H9 (cell line): ENCODE measurements at regions not wholly inside any gene's neighbourhood (a gene's known extent, or its start where the extent isn't known, plus 50 kb on each side); places are given as distances from the start of the nearest gene placed in this dataset.

Experiments used
- DNase-seq: peaks from one replicate; pipeline ENCODE4 v3.0.0-alpha.2; 2017
- H2AFZ ChIP-seq: one replicate; pipeline ENCODE4 v1.6.1; 2013; ENCODE audit warnings: mild to moderate bottlenecking, low read length, control low read depth, moderate library complexity
- H2AK5ac ChIP-seq: 2 replicates; pipeline ENCODE4 v1.6.1; 2013; ENCODE audit warnings: low read length, control low read depth, mixed read lengths; ENCODE audit not compliant: insufficient read length
- H2BK120ac ChIP-seq: one replicate; pipeline ENCODE4 v1.6.1; 2013; ENCODE audit warnings: low read depth, mild to moderate bottlenecking, low read length, control low read depth, inconsistent platforms; ENCODE audit not compliant: poor library complexity, severe bottlenecking
- H2BK12ac ChIP-seq: 2 replicates; pipeline ENCODE4 v1.6.1; 2013; ENCODE audit warnings: low read length, control low read depth, mixed read lengths, low read depth; ENCODE audit not compliant: insufficient read length
- H2BK15ac ChIP-seq: 2 replicates; pipeline ENCODE4 v1.6.1; 2013; ENCODE audit warnings: low read depth, low read length, control low read depth
- H2BK20ac ChIP-seq: one replicate; pipeline ENCODE4 v1.6.1; 2013; ENCODE audit warnings: low read depth, mild to moderate bottlenecking, low read length, control low read depth, inconsistent platforms; ENCODE audit not compliant: poor library complexity, severe bottlenecking
- H2BK5ac ChIP-seq: 2 replicates; pipeline ENCODE4 v1.6.1; 2013; ENCODE audit warnings: low read length, control low read depth, mixed read lengths; ENCODE audit not compliant: insufficient read length
- H3K14ac ChIP-seq: 2 replicates; pipeline ENCODE4 v1.6.1; 2013; ENCODE audit warnings: low read length, control low read depth; ENCODE audit not compliant: insufficient read depth
- H3K18ac ChIP-seq: 2 replicates; pipeline ENCODE4 v1.6.1; 2013; ENCODE audit warnings: low read depth, mild to moderate bottlenecking, mixed read lengths, low read length, control low read depth; ENCODE audit not compliant: insufficient read length
- H3K23ac ChIP-seq: 2 replicates; pipeline ENCODE4 v1.6.1; 2013; ENCODE audit warnings: low read length, control low read depth, mixed read lengths, low read depth; ENCODE audit not compliant: insufficient read length
- H3K23me2 ChIP-seq: 2 replicates; pipeline ENCODE4 v1.6.1; 2013; ENCODE audit warnings: low read depth, mild to moderate bottlenecking, mixed read lengths, low read length, control low read depth; ENCODE audit not compliant: insufficient read length, poor library complexity, severe bottlenecking
- H3K27ac ChIP-seq: 2 replicates; pipeline ENCODE4 v1.5.1; 2013; ENCODE audit warnings: low read length, control low read depth, mixed read lengths, low read depth; ENCODE audit not compliant: insufficient read length
- H3K27me3 ChIP-seq: 2 replicates; pipeline ENCODE4 v1.6.1; 2013; ENCODE audit warnings: low read length, control low read depth, inconsistent platforms; ENCODE audit not compliant: insufficient read depth
- H3K4ac ChIP-seq: 2 replicates; pipeline ENCODE4 v1.6.1; 2013; ENCODE audit warnings: low read depth, mild to moderate bottlenecking, control low read depth, inconsistent platforms, low read length, moderate library complexity
- H3K4me1 ChIP-seq: 2 replicates; pipeline ENCODE4 v1.6.1; 2013; ENCODE audit warnings: low read length, control low read depth, inconsistent platforms; ENCODE audit not compliant: insufficient read depth
- H3K4me2 ChIP-seq: 2 replicates; pipeline ENCODE4 v1.6.1; 2013; ENCODE audit warnings: low read length, control low read depth, mixed read lengths; ENCODE audit not compliant: insufficient read length, insufficient read depth
- H3K56ac ChIP-seq: 2 replicates; pipeline ENCODE4 v1.6.1; 2013; ENCODE audit warnings: low read depth, mild to moderate bottlenecking, mixed read lengths, low read length, control low read depth; ENCODE audit not compliant: insufficient read length
- H3K79me1 ChIP-seq: 2 replicates; pipeline ENCODE4 v1.6.1; 2013; ENCODE audit warnings: low read depth, mild to moderate bottlenecking, moderate library complexity, low read length, control low read depth, inconsistent platforms; ENCODE audit not compliant: insufficient read depth, poor library complexity, severe bottlenecking
- H3K79me2 ChIP-seq: 2 replicates; pipeline ENCODE4 v1.6.1; 2013; ENCODE audit warnings: low read length, control low read depth, inconsistent platforms; ENCODE audit not compliant: insufficient read depth
- H3K9ac ChIP-seq: 2 replicates; pipeline ENCODE4 v1.6.1; 2013; ENCODE audit warnings: low read length, control low read depth, mixed read lengths; ENCODE audit not compliant: insufficient read length; ENCODE audit errors: extremely low read depth
- H3K9me3 ChIP-seq: one replicate; pipeline ENCODE4 v1.6.1; 2013; ENCODE audit warnings: low read depth, low read length, inconsistent platforms; ENCODE audit not compliant: control insufficient read depth
- H3T11ph ChIP-seq: one replicate; pipeline ENCODE4 v1.6.1; 2013; ENCODE audit warnings: mild to moderate bottlenecking, low read length, control low read depth, inconsistent platforms
- H4K20me1 ChIP-seq: one replicate; pipeline ENCODE4 v1.6.1; 2013; ENCODE audit not compliant: control insufficient read depth, insufficient read length, insufficient read depth
- H4K5ac ChIP-seq: 2 replicates; pipeline ENCODE4 v1.6.1; 2013; ENCODE audit warnings: low read depth, mild to moderate bottlenecking, mixed read lengths, low read length, control low read depth; ENCODE audit not compliant: insufficient read length
- H4K8ac ChIP-seq: replicated peaks from 2 replicates; pipeline ENCODE4 v1.6.1; 2013; ENCODE audit warnings: low read length, control low read depth, mixed read lengths, low read depth; ENCODE audit not compliant: insufficient read length
- H4K91ac ChIP-seq: 2 replicates; pipeline ENCODE4 v1.6.1; 2013; ENCODE audit warnings: low read depth, mild to moderate bottlenecking, moderate library complexity, mixed read lengths, low read length, control low read depth; ENCODE audit not compliant: insufficient read length
- H3K27ac Mint-ChIP-seq, 3 experiments: 2 replicates in 2 of 3; 3 replicates in 1 of 3; pipeline ENCODE4 v1.8.0; 2020 to 2021; ENCODE audit warnings: mixed read lengths in 3 of 3, mild to moderate bottlenecking in 1 of 3, moderate library complexity in 1 of 3
- H3K27me3 Mint-ChIP-seq: 2 replicates; pipeline ENCODE4 v1.8.0; 2021; ENCODE audit warnings: low read depth, mild to moderate bottlenecking, moderate library complexity, mixed read lengths
- H3K36me3 Mint-ChIP-seq, 3 experiments: 2 replicates in 2 of 3; 3 replicates in 1 of 3; pipeline ENCODE4 v1.8.0; 2020 to 2021; ENCODE audit warnings: low read depth in 3 of 3, mixed read lengths in 3 of 3; ENCODE audit not compliant: insufficient read depth in 1 of 3
- H3K4me1 Mint-ChIP-seq, 2 experiments: 2 replicates each; pipeline ENCODE4 v1.8.0; 2020; ENCODE audit warnings: mixed read lengths in 2 of 2
- H3K4me3 Mint-ChIP-seq, 2 experiments: 2 replicates in 1 of 2; 3 replicates in 1 of 2; pipeline ENCODE4 v1.8.0; 2020 to 2021; ENCODE audit warnings: mild to moderate bottlenecking in 2 of 2, mixed read lengths in 2 of 2, moderate library complexity in 1 of 2
- H3K9me3 Mint-ChIP-seq, 2 experiments: 2 replicates in 1 of 2; 3 replicates in 1 of 2; pipeline ENCODE4 v1.8.0; 2020; ENCODE audit warnings: mild to moderate bottlenecking in 2 of 2, mixed read lengths in 2 of 2, moderate library complexity in 1 of 2
- WGBS: extraction: QIAGEN DNeasy Blood & Tissue Kit; methylation state at CpG from one replicate; pipeline ENCODE4 v1.1.7; 2013; ENCODE audit warnings: missing lambda C conversion rate, low lambda C conversion rate, mixed read lengths; ENCODE audit not compliant: insufficient read length; ENCODE audit errors: extremely low coverage; 5-methylcytosine and 5-hydroxymethylcytosine counted together
- TF ChIP-seq, protein P1 (sequence below): fragments of 200-600 bp; sonication (generic); conservative IDR thresholded peaks from 3 replicates; pipeline ENCODE4 v1.8.0; 2021; ENCODE audit warnings: antibody characterized with exemption, mild to moderate bottlenecking

DNA sequence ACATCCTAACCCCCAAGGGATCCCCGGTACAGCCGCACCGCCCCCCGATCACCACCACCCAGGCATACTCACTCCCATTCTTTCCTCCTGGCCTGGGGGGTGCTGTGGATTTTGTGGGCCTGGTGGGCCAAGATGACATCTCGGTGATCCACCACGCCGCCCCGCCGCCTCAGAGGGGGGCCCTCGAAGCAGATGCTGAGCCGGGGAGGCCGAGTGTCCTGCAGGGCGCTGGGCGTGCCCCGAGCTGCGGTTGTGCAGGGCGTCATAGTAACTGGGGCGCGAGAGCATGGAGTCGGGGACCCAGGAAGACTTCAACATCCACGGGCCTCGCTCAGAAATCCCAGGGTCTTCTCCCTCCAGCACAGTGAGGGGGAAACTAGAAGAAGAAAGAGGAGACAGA is 93.4 kb upstream of the CACNA1A start:
- no peak for DNase-seq
- Histone ChIP-seq H2BK20ac (no peak overlapping the region), H2BK120ac (no peak overlapping the region), H2AFZ (no peak overlapping the region), H3K9me3 (no peaks in the 10 kb centered on the region), H2AK5ac (no peak overlapping the region), H2BK12ac (no peak overlapping the region), H3K4me2 (no peak overlapping the region), H3K4ac (no peak overlapping the region), H3K23me2 (no peaks in the 10 kb centered on the region), H3K14ac (no peak overlapping the region), H3K4me1 (no peaks in the 10 kb centered on the region), H2BK15ac (no peak overlapping the region), H4K20me1 (no peaks in the 10 kb centered on the region), H3K56ac (no peak overlapping the region), H2BK5ac (no peak overlapping the region), H4K5ac (no peak overlapping the region), H3K9ac (no peak overlapping the region), H3K18ac (no peak overlapping the region), H3K79me2 (no peaks in the 10 kb centered on the region), H3K79me1 (no peaks in the 10 kb centered on the region), H3T11ph (no peak overlapping the region), H3K27me3 (no peaks in the 10 kb centered on the region), H3K27ac (no peak overlapping the region), H3K23ac (no peak overlapping the region), H4K8ac (no peak overlapping the region), H4K91ac (no peak overlapping the region)
- TF ChIP-seq, protein P1, sequence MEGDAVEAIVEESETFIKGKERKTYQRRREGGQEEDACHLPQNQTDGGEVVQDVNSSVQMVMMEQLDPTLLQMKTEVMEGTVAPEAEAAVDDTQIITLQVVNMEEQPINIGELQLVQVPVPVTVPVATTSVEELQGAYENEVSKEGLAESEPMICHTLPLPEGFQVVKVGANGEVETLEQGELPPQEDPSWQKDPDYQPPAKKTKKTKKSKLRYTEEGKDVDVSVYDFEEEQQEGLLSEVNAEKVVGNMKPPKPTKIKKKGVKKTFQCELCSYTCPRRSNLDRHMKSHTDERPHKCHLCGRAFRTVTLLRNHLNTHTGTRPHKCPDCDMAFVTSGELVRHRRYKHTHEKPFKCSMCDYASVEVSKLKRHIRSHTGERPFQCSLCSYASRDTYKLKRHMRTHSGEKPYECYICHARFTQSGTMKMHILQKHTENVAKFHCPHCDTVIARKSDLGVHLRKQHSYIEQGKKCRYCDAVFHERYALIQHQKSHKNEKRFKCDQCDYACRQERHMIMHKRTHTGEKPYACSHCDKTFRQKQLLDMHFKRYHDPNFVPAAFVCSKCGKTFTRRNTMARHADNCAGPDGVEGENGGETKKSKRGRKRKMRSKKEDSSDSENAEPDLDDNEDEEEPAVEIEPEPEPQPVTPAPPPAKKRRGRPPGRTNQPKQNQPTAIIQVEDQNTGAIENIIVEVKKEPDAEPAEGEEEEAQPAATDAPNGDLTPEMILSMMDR: no peak
- Mint-ChIP-seq H3K36me3 (no peaks in the 10 kb centered on the region), H3K27ac (peak overlapping the region in 1 of 3 experiments; percentile 86; a peak in 1 of 7 replicates), H3K4me1 (peaks cover 4 to 6% of the 10 kb centered on the region in 2 experiments), H3K4me3 (no peak overlapping the region), H3K27me3 (peaks cover 2% of the 10 kb centered on the region; the same call in 1 of the 2 replicates), H3K9me3 (peaks cover 0 to 2% of the 10 kb centered on the region in 2 experiments; a peak in 3 of 5 replicates)
- WGBS: no CpG with 5 or more reads among the region's 22 CpGs
